ENCODE measurements at regions not wholly inside any gene's neighbourhood (a gene's known extent, or its start where the extent isn't known, plus 50 kb on each side); places are given as distances from the start of the nearest gene placed in this dataset.

- TF ChIP-seq CTCF (IDR thresholded peaks at IDR 0.05) = no peak
- no peak for TF ChIP-seq EZH2 (IDR thresholded peaks at IDR 0.05; ENCODE audit: borderline replicate concordance, insufficient read depth, low read depth, low read length, poor library complexity, severe bottlenecking)
These were observed 115.5 kb upstream of the WDR1 start for GRCh38 chr4:10232114-10232513.

Measured in B cell (primary cell).